ENCODE measurements at regions not wholly inside any gene's neighbourhood (a gene's known extent, or its start where the extent isn't known, plus 50 kb on each side); places are given as distances from the start of the nearest gene placed in this dataset.
"Not testable (repeated sequence)": the region's sequence is repeated elsewhere in the genome, so short reads cannot be mapped to it uniquely, and the experiment has no call there.

DNA sequence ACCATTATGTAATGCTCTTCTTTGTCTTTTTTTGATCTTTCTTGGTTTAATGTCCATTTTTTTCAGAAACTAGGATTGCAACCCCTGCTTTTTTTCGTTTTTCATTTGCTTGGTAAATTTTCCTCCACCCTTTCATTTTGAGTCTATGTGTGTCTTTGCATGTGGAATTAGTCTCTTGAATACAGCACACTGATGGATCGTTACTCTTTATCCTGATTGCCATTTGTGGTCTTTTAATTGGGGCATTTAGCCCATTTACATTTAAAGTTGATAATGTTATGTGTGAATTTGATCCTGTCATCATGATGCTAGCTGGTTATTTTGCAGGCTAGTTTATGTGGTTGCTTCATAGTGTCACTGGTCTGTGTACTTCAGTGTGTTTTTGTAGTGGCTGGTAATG, 75.6 kb upstream of the ETV3 start:
- no peak for DNase-seq

DNA sequence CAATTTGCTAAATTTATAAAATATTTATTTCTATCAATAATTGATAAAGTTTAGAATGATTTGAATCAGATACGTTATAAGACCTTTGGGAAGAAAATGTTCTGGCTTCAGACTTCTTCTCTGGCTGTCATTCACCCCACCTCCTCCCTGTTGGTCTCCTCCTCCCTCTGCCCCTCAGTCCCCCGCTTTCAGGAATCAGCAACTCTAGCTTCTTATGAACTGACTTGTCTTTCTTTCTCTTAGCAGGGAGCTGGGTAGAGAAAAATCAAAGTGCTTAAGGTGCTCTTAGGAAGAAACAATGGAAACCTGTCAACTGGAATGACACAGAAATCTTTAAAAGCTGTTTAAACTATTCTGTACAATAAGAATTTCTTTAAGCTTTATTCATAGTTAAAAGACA, 71.3 kb upstream of the ETV3 start:
- DNase-seq: no peak

DNA sequence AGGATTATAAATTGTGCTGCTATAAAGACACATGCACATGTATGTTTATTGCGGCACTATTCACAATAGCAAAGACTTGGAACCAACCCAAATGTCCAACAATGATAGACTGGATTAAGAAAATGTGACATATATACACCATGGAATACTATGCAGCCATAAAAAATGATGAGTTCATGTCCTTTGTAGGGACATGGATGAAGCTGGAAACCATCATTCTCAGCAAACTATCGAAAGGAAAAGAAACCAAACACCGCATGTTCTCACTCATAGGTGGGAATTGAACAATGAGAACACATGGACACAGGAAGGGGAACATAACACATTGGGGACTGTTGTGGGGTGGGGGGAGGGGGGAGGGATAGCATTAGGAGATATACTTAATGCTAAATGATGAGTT, 67.8 kb upstream of the ETV3 start:
- DNase-seq: not testable (repeated sequence)

DNA sequence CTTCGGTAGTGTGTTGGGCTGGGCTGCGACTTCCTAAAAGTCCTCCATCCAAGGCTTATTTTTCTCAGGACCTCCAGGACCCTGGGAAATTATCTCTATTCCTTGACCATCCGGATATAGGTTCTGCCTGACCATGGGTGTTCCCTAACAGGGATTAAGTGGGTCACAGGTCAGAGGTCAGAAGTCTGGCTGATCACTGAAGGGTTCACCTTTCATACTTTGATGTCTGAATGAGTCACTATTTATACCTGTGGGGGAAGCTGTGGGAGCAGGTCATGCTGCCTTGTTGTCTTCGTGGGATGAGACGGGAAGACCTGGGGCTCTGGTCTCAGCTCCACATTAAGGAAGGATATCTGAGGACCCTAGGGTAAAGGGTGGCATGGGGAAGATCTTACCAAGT, 65.0 kb upstream of the ETV3 start:
- no peak for DNase-seq

DNA sequence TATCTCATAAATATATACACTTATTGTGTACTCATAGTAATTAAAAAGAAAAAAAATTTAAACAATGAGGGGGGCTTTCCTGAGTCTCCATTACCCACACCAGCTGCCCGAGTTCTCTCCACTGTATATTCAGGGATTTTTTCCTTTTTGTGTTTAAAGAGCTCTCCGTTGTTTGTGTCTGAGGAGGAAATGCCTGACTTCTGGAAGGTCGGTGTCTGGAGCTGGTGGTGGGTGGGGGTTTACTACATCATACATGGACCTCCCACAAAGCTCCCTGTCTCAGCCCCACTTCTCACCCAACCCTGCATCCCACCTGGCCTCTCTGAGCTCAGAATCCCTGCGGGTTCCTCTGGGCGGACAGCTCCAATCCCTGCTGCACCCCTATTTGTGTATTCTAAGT, 64.1 kb upstream of the ETV3 start:
- DNase-seq: no peak

DNA sequence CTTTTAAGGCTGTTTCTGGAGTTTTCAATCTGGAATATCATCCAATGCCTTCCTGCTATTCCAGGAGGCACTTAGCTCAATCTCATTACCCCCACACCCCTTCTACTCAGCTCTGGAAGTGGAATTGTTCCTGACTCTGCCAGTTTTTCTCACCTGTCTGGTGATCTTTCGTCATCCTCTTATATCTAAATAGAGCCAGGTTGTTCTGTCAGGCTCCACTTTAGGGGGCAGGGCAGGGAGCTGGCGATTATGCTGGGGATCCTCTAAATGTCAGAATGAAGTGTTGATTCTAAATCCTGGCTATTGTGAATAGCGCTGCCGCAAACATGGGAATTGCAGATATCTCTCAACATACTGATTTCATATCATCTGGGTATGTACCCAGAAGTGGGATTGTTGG, 63.6 kb upstream of the ETV3 start:
- DNase-seq: no peak

DNA sequence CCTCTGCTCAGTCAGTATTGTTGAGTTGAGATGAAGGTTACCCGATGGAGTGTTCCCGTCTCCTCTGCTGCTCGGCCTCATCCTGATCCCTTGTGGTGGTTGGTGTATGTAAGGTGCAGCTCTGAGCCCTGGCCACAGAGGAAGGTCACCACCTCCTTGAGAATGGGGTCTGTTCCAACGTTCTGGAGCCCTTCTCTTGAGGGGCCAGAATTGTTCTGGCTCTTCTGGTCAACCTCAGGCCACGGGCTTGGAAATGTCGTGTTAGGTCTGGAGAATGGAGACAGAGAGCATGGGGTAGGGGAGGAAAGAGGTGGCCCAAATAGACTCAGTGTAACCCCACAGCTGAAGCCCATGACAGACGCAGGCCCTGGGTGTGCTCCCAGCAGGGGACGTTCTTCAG, 62.3 kb upstream of the ETV3 start:
- no peak for DNase-seq

DNA sequence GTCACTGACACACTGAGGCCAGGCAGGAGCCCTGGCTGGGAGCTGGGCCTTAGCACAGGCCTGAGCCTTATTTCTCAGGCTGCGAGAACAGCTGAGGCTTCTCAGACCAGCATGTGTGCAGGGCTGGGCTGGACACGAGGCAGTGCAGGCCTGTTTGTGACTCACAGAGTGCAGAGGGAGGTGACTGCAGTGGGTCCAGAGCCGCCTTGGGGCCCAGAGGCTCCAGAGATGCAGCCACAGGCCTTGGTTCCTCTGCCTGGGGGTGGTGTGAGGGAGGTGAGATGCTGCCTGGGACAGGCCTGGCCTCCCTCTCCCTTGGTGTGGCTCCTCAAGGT, 61.2 kb upstream of the ETV3 start:
- DNase-seq: no peak

DNA sequence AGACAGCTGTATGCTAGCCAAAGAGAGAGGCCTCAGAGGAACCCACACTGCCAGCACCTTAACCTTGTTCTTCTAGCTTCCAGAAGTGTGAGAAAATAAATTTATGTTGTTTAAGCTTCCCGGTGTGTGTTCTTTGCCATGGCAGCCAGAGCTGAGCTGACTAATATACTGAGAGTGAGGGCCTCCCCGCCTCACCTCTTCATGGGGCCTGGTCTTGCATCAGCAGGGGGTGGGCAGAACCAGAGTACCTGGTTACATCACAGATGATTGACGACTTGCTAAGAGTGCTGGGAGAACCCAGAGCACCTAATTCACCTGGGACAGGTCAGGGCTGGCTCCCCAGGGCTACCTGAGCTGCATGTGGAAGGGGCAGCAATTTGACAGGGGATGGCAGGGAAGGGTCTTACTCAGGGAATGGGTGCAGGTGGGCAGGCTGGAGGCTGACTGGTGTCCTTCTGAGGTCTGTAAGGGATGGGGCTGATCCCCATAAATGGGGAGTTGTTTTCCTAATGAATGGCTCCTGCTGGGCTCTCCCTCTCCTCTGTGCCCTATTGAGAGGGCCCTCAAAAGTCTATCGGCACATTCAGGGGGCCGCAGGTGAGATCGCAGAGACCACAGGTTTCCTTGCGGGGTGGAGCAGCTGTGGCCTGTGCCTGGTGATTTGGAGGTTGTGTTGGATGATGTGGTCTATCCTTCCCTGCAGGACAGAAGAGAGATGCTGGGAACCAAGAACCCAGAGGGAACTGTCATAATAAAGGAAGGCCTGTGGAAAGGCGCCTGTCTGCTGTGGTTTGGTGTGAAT, 60.6 kb upstream of the ETV3 start:
- DNase-seq: no peak

DNA sequence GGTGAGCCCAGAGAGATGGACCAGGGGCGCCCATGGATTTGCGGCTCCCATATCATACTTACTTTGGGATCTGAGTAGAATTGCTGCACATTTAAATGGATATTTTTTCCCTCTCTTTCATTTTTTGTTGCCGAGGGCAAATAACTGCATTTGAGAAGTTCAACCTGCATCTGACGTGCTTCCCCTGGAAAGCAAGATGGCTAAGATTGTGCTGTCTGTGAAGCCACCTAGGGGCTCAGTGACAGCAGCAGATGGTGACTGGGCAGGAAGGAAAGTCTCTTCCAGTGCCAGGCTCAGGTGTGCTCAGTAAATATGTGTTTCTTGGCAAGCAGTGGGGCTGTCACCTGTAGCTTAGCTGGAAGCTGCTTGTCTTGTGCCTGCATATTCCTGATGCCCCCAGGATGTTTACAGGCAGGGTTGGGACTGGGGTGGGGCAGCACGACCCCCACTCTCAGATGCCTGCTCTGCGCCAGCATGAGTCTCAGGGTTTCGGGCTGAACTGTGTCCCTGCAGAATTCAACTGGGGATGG, 59.8 kb upstream of the ETV3 start:
- no peak for DNase-seq

DNA sequence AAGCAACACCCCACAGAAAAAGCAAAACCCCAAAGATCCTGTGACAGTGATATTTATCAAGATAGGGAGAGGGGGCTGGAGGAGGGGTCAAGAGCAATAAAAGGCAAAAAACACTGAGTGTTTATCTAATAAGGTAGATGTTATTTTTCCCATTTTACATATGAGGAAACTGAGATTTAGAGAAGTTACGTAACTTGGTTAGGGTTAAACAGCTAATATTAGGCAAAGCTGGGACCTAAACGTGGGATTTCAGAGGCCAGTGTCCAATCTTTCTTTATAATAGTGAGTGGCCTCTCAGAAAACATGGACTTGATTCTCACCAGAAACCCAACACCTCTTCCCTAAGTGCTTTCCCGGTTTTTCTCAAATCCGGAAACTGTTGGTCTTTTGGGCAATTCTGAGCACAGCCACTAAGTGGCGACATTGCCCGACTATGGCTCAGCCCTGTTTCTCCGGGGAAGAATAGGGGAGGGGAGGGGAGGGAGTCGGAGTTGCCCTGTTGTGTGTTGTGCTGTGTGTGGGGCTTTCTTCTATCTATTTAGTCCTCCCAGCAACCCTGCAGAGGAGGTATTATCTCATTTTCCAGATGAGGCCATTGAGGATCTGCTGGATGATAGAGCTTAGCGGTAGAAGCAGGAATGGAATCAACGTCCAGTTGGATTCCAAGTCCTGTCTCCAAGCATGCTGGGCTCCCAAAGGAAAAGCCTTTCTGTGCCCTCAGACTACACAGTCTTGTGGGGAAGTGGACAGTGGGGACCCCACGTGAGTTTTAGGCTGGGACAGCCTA, 58.7 kb upstream of the ETV3 start:
- not testable (repeated sequence) for DNase-seq

DNA sequence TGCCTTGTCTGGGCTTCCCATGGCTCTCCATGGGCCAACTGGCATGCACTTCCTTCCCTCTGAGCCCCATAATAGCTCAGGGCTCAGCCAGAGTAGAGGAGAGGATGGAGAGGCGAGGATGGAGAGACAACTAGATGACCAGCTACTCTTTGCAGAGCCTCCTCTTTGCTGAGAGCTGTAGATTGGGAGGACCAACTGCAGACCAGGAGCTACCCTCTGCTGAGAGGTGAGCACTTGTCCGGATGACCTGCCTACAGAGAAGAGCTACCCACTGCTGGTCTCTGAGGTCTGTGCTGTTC, 58.0 kb upstream of the ETV3 start:
- no peak for DNase-seq

DNA sequence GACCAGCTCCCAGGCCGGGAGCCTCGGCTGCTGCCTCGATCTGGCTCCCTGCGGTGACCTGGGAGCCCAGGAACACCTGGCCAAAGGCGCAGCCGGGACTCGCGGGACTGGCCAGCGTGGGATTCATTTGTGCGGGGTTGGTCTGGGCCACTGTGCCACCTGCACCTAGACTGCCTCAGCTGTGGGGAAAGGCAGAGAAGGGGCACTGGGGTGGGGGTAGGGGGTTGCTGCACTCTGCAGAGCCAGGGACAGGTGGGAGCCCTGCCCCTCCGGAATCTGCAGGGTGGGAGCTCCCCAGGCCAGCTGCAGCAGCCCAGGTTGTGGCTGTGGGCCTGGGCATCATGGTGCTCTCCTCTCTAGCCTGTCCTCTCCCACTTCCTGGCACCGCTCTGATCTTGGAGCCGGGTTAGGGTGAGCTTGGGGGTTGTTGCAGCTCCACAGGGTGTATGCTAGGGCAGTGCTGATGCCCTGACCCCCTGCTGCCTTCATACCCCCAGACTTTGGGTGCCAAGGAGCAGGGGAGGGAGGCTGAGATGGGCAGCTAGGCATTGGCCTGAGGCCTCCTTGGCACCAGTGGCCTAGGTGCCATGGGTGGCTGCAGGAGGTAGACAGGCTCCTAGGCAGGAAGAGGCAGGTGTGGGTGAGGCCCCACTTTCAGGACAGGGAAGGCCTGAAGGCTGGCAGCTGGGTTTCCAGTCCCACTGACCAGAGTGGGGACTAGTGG, 57.5 kb upstream of the ETV3 start:
- DNase-seq: no peak

DNA sequence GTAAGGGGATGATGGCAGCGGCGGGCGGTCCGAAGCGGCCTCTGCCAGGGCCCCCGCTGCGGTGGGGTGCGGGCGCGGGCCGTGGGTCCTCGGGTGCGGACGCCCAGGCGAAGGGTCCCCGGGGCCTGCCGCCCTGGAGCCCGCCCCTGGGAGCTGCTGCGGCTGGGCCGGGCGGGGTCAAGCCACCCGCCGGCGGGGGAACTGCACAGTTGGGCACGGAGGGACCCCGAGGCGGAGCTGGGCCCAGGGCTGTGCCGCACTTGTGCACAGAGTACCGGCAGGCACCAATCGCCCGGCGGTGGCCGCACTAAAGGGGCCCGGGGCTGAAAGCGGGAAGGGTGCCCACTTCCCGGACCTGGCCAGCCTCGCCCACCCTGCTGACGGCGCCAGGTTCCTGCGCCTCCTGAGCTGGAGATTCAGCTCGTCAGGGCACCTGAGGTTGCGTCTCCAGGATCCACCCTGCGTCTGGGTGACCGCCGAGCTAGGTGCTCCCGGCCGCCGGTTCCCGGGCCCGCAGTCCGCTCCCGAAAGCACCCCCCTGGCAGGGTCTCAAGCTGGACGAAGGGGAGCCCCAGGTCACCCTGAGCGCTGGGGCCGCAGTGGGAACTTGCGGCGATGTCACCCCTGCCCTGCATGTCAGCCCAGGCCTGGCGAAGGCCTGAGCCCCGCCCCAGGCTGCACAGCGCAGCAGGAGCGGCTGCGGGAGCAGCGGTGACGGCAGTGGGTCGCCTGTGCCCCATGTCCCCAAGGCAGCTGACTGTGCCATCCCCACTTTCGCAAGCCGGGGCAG, 56.7 kb upstream of the ETV3 start:
- DNase-seq: no peak

DNA sequence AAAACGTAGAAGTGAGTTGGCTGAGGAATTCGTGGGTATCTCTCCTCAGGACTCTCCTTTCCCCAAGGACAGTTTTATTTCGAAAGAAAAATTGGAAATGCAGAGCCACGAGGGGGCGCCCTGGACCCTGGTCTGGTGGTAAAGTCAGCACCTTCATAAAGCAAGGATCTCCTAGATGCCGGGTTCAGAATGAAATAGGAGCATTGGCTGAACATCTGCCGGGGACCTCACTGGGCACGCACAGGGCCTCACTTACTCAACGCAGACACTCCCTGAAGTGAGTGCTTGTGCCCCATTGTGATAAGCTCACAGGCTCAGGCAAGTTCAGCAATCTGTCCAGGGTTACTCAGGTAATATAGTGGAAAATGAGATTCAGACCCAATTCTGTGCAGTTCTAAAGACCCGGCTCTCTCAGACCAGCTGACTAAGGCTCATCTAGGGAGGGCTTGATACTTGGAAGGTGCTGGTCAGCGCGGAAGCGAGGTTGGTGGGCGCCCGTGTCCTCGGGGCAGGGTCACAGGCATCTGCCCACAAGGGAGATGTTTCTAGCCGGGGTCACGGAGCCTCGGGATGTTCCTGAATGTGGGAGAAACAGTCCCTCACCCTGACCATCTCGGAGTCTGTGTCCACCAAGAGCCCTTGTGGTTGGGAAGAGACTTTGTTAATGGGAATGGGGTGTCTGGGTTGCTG, 55.7 kb upstream of the ETV3 start:
- peak; percentile 12 for DNase-seq

DNA sequence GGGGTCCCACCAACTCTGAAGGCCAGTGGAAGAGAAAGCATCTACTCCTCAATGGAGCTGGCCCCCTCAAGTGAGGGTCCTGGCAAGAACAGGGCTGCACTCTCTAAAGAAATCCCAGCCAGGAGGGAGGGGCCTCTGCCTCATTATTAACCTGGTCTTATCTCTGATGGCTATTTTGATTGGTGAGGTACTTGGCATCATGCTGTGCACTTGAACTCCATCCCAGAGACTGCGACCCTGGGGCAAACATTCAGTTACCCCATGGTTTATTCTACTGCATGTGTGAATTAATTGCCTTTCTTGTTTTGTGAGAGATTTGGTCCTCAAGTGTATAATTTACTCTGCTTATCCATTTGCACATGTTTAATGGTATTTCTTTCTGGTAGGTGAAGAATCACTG, 55.0 kb upstream of the ETV3 start:
- no peak for DNase-seq

DNA sequence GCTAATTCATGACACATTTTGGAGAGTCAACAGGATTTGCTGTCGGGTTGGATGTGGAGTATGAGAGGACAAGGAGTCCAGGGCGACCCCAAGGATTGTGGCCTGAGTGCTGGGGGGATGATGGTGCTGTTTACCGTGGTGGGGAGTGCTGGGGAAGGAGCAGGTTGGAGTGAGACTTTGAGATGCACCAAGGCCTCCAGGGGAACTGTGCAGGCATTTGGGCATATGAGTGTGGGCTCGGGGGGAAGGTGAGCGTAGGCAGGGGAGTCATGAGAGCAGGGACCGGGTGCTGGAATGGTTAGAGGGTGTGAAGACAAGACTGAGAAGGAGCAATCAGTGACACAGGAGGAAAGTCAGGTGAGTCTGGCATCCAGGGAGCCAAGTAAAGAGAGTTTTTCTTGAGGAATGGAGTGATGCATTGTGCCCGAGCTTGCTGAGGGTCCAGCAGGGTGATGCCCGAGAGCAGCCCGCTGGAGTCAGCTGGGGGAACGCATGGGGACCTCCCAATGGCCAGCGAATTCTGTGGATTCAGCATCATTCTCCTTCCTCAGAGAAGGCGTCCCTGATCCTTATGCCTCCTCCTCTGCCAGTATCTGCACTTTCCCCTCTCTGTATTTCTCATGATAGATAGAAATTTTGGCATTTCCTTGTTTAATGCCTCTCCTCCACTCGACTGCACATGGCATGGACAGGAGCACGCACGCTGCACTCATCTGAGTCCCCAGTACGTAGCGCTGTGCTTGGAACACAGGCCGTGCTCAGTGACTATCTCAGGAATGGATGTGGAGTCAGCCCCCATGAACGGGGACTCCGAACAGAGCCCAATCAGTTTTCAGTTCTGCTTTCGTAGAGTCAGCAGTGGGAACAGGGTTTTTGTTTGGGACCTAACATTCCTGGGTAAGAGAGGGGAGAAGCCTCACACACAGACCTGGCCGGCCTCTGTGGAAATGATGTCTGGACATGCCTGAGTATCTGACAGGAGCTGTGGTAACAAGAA, 52.1 kb upstream of the ETV3 start:
- no peak for DNase-seq

DNA sequence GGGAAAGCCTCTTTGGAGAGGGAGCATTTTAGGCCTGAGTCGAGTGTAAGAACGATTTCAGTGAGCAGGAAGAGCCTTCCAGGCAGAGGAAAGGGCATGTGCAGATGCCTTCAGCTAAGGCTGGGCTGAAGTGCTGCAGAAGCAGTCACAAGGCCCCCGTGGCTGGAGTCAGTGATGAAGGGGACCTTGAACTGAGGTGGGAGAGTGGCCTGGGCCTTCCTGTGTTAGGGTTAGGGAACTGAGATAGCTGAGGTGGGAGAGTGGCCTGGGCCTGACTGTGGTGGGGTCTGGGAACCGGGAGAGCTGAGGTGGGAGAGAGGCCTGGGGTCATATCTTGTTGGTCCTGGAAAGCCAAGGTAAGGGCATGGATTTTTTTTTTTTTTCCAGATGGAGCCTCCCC, 50.9 kb upstream of the ETV3 start:
- no peak for DNase-seq

Measured in occipital lobe (tissue), 1 donor.